ENCODE measurements at regions not wholly inside any gene's neighbourhood (a gene's known extent, or its start where the extent isn't known, plus 50 kb on each side); places are given as distances from the start of the nearest gene placed in this dataset.

GRCh38 chr3:169026543-169027182 lies 636.8 kb downstream of the MECOM start (continued):
- no peak for TF ChIP-seq IRF3 (IDR thresholded peaks at IDR 0.05; ENCODE audit: low read depth, low read length)
- no peak for TF ChIP-seq REST (IDR thresholded peaks at IDR 0.05; ENCODE audit: low read depth, low read length)
- peak; percentile 95 for TF ChIP-seq FOSL2 (IDR thresholded peaks at IDR 0.05; ENCODE audit: borderline replicate concordance, low read depth)
- no peak for TF ChIP-seq TAF1 (IDR thresholded peaks at IDR 0.05; ENCODE audit: borderline replicate concordance, low read depth, low read length)

GRCh38 chr3:169022457-169022856 lies 641.1 kb downstream of the MECOM start:
- no peak for TF ChIP-seq RXRA (IDR thresholded peaks at IDR 0.05; ENCODE audit: borderline replicate concordance, low read depth)
- TF ChIP-seq REST (IDR thresholded peaks at IDR 0.05; ENCODE audit: low read depth, low read length) = no peak
- Histone ChIP-seq H3K9me2 (0 out of 2 replicates have a peak, but pooled peaks cover 4% of the 10 kb centered on the region), H3K79me2 (ENCODE audit: insufficient read depth) (no peaks in the 10 kb centered on the region)

More at GRCh38 chr3:169022457-169022856, 641.1 kb downstream of the MECOM start:
- no peaks in the 10 kb centered on the region for H3K36me3 ChIP-seq (replicated peaks in 1 of 2; ENCODE audit: control insufficient read depth in 1 of 2, insufficient read depth in 2 of 2, low read length in 1 of 2)
- 30% methylated on average over 1 of the region's 1 CpG for WGBS (ENCODE audit: low lambda C conversion rate)
- no peak overlapping the region for H3K9ac ChIP-seq
- no peak overlapping the region for H3K27ac ChIP-seq (ENCODE audit: low read depth in 2 of 2, low read length in 1 of 2)
- no peak for DNase-seq
- no peak overlapping the region for H2AFZ ChIP-seq (ENCODE audit: low read depth)
- H3K27me3 ChIP-seq (ENCODE audit: insufficient read depth) = no peaks in the 10 kb centered on the region; the same call in 1 of the 2 replicates
- ChIA-PET CTCF (interaction anchor here (2.7 kb wide), 1 partner anchor 19 kb away, joined by 11 read pairs; no protein-coding TSS in a partner anchor), POLR2A (no interaction called here)
- H3K4me1 ChIP-seq (ENCODE audit: control insufficient read depth in 1 of 2, insufficient read depth in 2 of 2, low read depth in 1 of 2, low read length in 1 of 2) = no peaks in the 10 kb centered on the region; a peak in 1 of 4 replicates
- H3F3A ChIP-seq (replicated peaks; ENCODE audit: insufficient read depth) = peaks cover 21% of the 10 kb centered on the region
- H3K9me3 ChIP-seq = no peaks in the 10 kb centered on the region
- H3K4me3 ChIP-seq (ENCODE audit: low read depth in 2 of 2, low read length in 1 of 2) = no peak overlapping the region
- no peak overlapping the region for H3K4me2 ChIP-seq
- H4K20me1 ChIP-seq (ENCODE audit: insufficient read depth) = no peaks in the 10 kb centered on the region

All from SK-N-SH (cell line).